ENCODE measurements at regions not wholly inside any gene's neighbourhood (a gene's known extent, or its start where the extent isn't known, plus 50 kb on each side); places are given as distances from the start of the nearest gene placed in this dataset.
"Not testable (repeated sequence)": the region's sequence is repeated elsewhere in the genome, so short reads cannot be mapped to it uniquely, and the experiment has no call there.

DNA sequence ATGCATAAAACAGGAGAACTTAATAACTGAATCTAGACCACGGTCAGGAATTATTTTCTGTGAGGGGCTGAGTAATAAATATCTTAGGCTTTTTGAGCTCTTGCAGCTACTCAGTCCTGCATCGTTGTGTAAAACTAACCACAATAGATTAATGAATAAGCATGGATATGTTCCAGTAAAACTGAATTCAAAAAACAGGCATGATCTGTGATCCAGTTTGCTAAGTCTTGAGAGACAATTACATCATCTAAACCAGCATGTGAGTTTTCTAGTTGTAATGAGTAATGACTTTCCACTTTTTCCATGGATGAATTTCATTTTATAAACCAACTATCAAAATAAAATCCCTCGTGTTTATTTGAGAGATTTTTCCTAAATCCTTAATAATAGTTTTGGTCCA is 336.8 kb downstream of the RFPL4B start:
- Histone ChIP-seq H3K79me2 (ENCODE audit: insufficient read depth) (no peaks in the 10 kb centered on the region), H3K9me3 (no peaks in the 10 kb centered on the region), H3K27ac (ENCODE audit: low read depth in 2 of 2, low read length in 1 of 2) (peak overlapping the region in 1 of 2 experiments; percentile 74; a peak in 2 of 4 replicates), H3K9me2 (no peaks in the 10 kb centered on the region), H4K20me1 (ENCODE audit: insufficient read depth) (no peaks in the 10 kb centered on the region), H3K4me3 (ENCODE audit: low read depth in 2 of 2, low read length in 1 of 2) (no peak overlapping the region), H3F3A (replicated peaks; ENCODE audit: insufficient read depth) (peaks cover 26% of the 10 kb centered on the region), H3K9ac (peak overlapping the region; percentile 2; the same call in 1 of the 2 replicates), H3K27me3 (ENCODE audit: insufficient read depth) (no peaks in the 10 kb centered on the region), H3K36me3 (replicated peaks in 1 of 2; ENCODE audit: control insufficient read depth in 1 of 2, insufficient read depth in 2 of 2, low read length in 1 of 2) (no peaks in the 10 kb centered on the region), H3K4me2 (no peak overlapping the region), H3K4me1 (ENCODE audit: control insufficient read depth in 1 of 2, insufficient read depth in 2 of 2, low read depth in 1 of 2, low read length in 1 of 2) (no peaks in the 10 kb centered on the region; a peak in 1 of 4 replicates), H2AFZ (ENCODE audit: low read depth) (no peak overlapping the region; the same call in 1 of the 2 replicates)
- no peak for DNase-seq
- ChIA-PET CTCF (no interaction called here), POLR2A (no interaction called here)
- TF ChIP-seq, protein P1, sequence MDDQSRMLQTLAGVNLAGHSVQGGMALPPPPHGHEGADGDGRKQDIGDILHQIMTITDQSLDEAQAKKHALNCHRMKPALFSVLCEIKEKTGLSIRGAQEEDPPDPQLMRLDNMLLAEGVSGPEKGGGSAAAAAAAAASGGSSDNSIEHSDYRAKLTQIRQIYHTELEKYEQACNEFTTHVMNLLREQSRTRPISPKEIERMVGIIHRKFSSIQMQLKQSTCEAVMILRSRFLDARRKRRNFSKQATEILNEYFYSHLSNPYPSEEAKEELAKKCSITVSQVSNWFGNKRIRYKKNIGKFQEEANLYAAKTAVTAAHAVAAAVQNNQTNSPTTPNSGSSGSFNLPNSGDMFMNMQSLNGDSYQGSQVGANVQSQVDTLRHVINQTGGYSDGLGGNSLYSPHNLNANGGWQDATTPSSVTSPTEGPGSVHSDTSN (IDR thresholded peaks at IDR 0.05): peak; percentile 40; the same call in 1 of the 2 replicates
- no peak for TF ChIP-seq NRF1 (IDR thresholded peaks at IDR 0.05; ENCODE audit: low read depth, low read length)
- TF ChIP-seq JUND (IDR thresholded peaks at IDR 0.05): peak; percentile 36
- no peak for TF ChIP-seq FOXJ3 (CRISPR knock-in tag; IDR thresholded peaks at IDR 0.05)
- TF ChIP-seq, protein P2, sequence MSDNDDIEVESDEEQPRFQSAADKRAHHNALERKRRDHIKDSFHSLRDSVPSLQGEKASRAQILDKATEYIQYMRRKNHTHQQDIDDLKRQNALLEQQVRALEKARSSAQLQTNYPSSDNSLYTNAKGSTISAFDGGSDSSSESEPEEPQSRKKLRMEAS (IDR thresholded peaks at IDR 0.05; ENCODE audit: low read depth): no peak
- TF ChIP-seq RXRA (IDR thresholded peaks at IDR 0.05; ENCODE audit: borderline replicate concordance, low read depth): no peak
- TF ChIP-seq MEF2A (IDR thresholded peaks at IDR 0.05; ENCODE audit: borderline replicate concordance, low read depth): no peak
- no peak for TF ChIP-seq NFIC (IDR thresholded peaks at IDR 0.05; ENCODE audit: borderline replicate concordance)
- TF ChIP-seq EP300 (IDR thresholded peaks at IDR 0.05; ENCODE audit: borderline replicate concordance in 1 of 2, low read depth in 1 of 2, low read length in 1 of 2): peak in 1 of 2 experiments; percentile 49; a peak in 1 of 4 replicates
- no peak for TF ChIP-seq TAF1 (IDR thresholded peaks at IDR 0.05; ENCODE audit: borderline replicate concordance, low read depth, low read length)
- peak; percentile 37; the same call in 1 of the 2 replicates for TF ChIP-seq TCF12 (IDR thresholded peaks at IDR 0.05)
- TF ChIP-seq GATA2 (CRISPR knock-in tag; IDR thresholded peaks at IDR 0.05): no peak
- TF ChIP-seq SMC3 (IDR thresholded peaks at IDR 0.05; ENCODE audit: low read depth, low read length): no peak
- no peak for TF ChIP-seq MXI1 (IDR thresholded peaks at IDR 0.05; ENCODE audit: low read depth, low read length)
- WGBS (ENCODE audit: low lambda C conversion rate): 30% methylated on average over 3 of the region's 3 CpGs

- CTCF ChIA-PET: not testable (repeated sequence)
Measured at GRCh38 chr6:112685521-112686220, 338.5 kb downstream of the RFPL4B start.

DNA sequence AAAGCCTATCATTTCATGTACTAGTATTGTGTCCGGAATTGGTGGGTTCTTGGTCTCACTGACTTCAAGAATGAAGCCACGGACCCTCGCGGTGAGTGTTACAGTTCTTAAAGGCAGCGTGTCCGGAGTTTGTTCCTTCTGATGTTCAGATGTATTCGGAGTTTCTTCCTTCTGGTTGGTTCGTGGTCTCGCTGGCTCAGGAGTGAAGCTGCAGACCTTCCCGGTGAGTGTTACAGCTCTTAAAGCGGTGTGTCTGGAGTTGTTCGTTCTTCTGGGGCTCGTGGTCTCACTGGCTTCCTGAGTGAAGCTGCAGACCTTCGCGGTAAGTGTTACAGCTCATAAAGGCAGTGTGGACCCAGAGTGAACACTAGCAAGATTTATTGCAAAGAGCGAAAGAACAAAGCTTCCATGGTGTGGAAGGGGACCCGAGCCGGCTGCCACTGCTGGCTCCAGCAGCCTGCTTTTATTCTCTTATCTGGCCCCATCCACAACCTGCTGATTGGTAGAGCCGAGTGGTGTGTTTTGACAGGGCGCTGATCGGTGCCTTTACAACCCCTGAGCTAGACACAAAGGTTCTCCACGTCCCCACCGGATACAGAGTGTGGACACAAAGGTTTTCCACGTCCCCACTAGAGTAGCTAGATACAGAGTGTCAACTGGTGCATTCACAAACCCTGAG is 341.5 kb downstream of the RFPL4B start:
- H3K9me2 ChIP-seq; H3K27me3 ChIP-seq (ENCODE audit: insufficient read depth); POLR2A ChIA-PET; H3K9me3 ChIP-seq; H2AFZ ChIP-seq (ENCODE audit: low read depth); H3K4me2 ChIP-seq; H3K9ac ChIP-seq; H3K4me3 ChIP-seq (ENCODE audit: low read depth in 2 of 2, low read length in 1 of 2); DNase-seq; H3K36me3 ChIP-seq (replicated peaks in 1 of 2; ENCODE audit: control insufficient read depth in 1 of 2, insufficient read depth in 2 of 2, low read length in 1 of 2); H3K27ac ChIP-seq (ENCODE audit: low read depth in 2 of 2, low read length in 1 of 2); H3K79me2 ChIP-seq (ENCODE audit: insufficient read depth); H4K20me1 ChIP-seq (ENCODE audit: insufficient read depth): not testable (repeated sequence)
- peaks cover 27% of the 10 kb centered on the region for H3F3A ChIP-seq (replicated peaks; ENCODE audit: insufficient read depth)
- 95% methylated on average over 18 of the region's 24 CpGs for WGBS (ENCODE audit: low lambda C conversion rate)
- H3K4me1 ChIP-seq (ENCODE audit: control insufficient read depth in 1 of 2, insufficient read depth in 2 of 2, low read depth in 1 of 2, low read length in 1 of 2): peaks cover 15 to 18% of the 10 kb centered on the region in 2 experiments
- CTCF ChIA-PET: interaction anchor here (2.0 kb wide), 1 partner anchor 9 kb away, joined by 5 read pairs; no protein-coding TSS in a partner anchor

More at GRCh38 chr6:112685521-112686220, 338.5 kb downstream of the RFPL4B start:
- H3K27ac ChIP-seq (ENCODE audit: low read depth in 2 of 2, low read length in 1 of 2): 0 out of 4 replicates have a peak overlapping the region, but pooled peaks of 1 of the 2 experiments have one; percentile 21
- H3K36me3 ChIP-seq (replicated peaks in 1 of 2; ENCODE audit: control insufficient read depth in 1 of 2, insufficient read depth in 2 of 2, low read length in 1 of 2); H3K9me2 ChIP-seq; H3K9me3 ChIP-seq; H3K9ac ChIP-seq; POLR2A ChIA-PET; H3K4me1 ChIP-seq (ENCODE audit: control insufficient read depth in 1 of 2, insufficient read depth in 2 of 2, low read depth in 1 of 2, low read length in 1 of 2); H3K27me3 ChIP-seq (ENCODE audit: insufficient read depth); H2AFZ ChIP-seq (ENCODE audit: low read depth); H4K20me1 ChIP-seq (ENCODE audit: insufficient read depth); H3K4me2 ChIP-seq; H3K4me3 ChIP-seq (ENCODE audit: low read depth in 2 of 2, low read length in 1 of 2); H3K79me2 ChIP-seq (ENCODE audit: insufficient read depth); DNase-seq: not testable (repeated sequence)
- WGBS (ENCODE audit: low lambda C conversion rate): 95% methylated on average over 15 of the region's 15 CpGs
- H3F3A ChIP-seq (replicated peaks; ENCODE audit: insufficient read depth): peaks cover 14% of the 10 kb centered on the region

- H3K9me2 ChIP-seq; H3K27me3 ChIP-seq (ENCODE audit: insufficient read depth); H3K36me3 ChIP-seq (replicated peaks in 1 of 2; ENCODE audit: control insufficient read depth in 1 of 2, insufficient read depth in 2 of 2, low read length in 1 of 2); H3K79me2 ChIP-seq (ENCODE audit: insufficient read depth); H3K27ac ChIP-seq (ENCODE audit: low read depth in 2 of 2, low read length in 1 of 2); H3K9ac ChIP-seq; POLR2A ChIA-PET; H3K4me3 ChIP-seq (ENCODE audit: low read depth in 2 of 2, low read length in 1 of 2); H4K20me1 ChIP-seq (ENCODE audit: insufficient read depth); DNase-seq; H3K4me2 ChIP-seq; H2AFZ ChIP-seq (ENCODE audit: low read depth); H3K9me3 ChIP-seq: not testable (repeated sequence)
- WGBS (ENCODE audit: low lambda C conversion rate): 98% methylated on average over 11 of the region's 56 CpGs
- peaks cover 15 to 18% of the 10 kb centered on the region in 2 experiments for H3K4me1 ChIP-seq (ENCODE audit: control insufficient read depth in 1 of 2, insufficient read depth in 2 of 2, low read depth in 1 of 2, low read length in 1 of 2)
- CTCF ChIA-PET: interaction anchor here (2.0 kb wide), 1 partner anchor 10 kb away, joined by 5 read pairs; no protein-coding TSS in a partner anchor
- H3F3A ChIP-seq (replicated peaks; ENCODE audit: insufficient read depth): peaks cover 22% of the 10 kb centered on the region
Measured at GRCh38 chr6:112689183-112689858, 342.2 kb downstream of the RFPL4B start.

All from SK-N-SH (cell line).